Heart right ventricle (tissue), 16 donors: ENCODE measurements at regions not wholly inside any gene's neighbourhood (a gene's known extent, or its start where the extent isn't known, plus 50 kb on each side); places are given as distances from the start of the nearest gene placed in this dataset.

ENCODE experiments used
- ATAC-seq, 8 donors: fragments of 200-7000 bp; cut with Tn5 transposase; one replicate each; pipeline ENCODE4 v1.9.1; 2020; ENCODE audit warnings: mild to moderate bottlenecking in 8 of 8, moderate library complexity in 8 of 8, moderate number of reproducible peaks in 1 of 8
- DNase-seq, 2 donors: peaks; one replicate each; pipeline ENCODE4 v3.0.0-alpha.2; 2020
- H3K27ac ChIP-seq, 10 donors: fragments of 200-600 bp; sonication (generic) in 2 of 10; one replicate each; pipeline versions ENCODE4 v1.5.0 to v1.8.0; 2020 to 2022; ENCODE audit warnings: mild to moderate bottlenecking in 3 of 10
- H3K27me3 ChIP-seq, 7 donors: fragments of 200-600 bp; one replicate each; pipeline ENCODE4 v1.8.0; 2021 to 2022; ENCODE audit warnings: mild to moderate bottlenecking in 2 of 7
- H3K36me3 ChIP-seq, 9 donors: fragments of 200-600 bp; sonication (generic) in 1 of 9; one replicate each; pipeline versions ENCODE4 v1.5.0 to v1.8.0; 2020 to 2022; ENCODE audit warnings: mild to moderate bottlenecking in 2 of 9
- H3K4me1 ChIP-seq, 9 donors: fragments of 200-600 bp; sonication (generic) in 1 of 9; one replicate each; pipeline versions ENCODE4 v1.5.0 to v1.8.0; 2020 to 2022; ENCODE audit warnings: mild to moderate bottlenecking in 4 of 9
- H3K4me3 ChIP-seq, 10 donors: fragments of 200-600 bp; sonication (generic) in 2 of 10; one replicate each; pipeline versions ENCODE4 v1.5.0 to v1.8.0; 2020 to 2022; ENCODE audit warnings: mild to moderate bottlenecking in 7 of 10, moderate library complexity in 2 of 10
- H3K9me3 ChIP-seq, 11 donors: fragments of 200-600 bp in 10 of 11; sonication (generic) in 2 of 11; one replicate each; pipeline versions ENCODE4 v1.5.0 to v1.8.0; 2013 to 2022; ENCODE audit warnings: mild to moderate bottlenecking in 2 of 11, control low read depth in 1 of 11, moderate library complexity in 1 of 11
- CTCF ChIP-seq, 9 donors: fragments of 200-600 bp; sonication (generic) in 2 of 9; IDR thresholded peaks; one replicate each; pipeline versions ENCODE4 v1.5.0 to v1.8.0; 2021 to 2022; ENCODE audit warnings: antibody characterized with exemption in 9 of 9, mild to moderate bottlenecking in 5 of 9, moderate library complexity in 1 of 9
- WGBS, 2 donors: extraction: QIAGEN DNeasy Blood & Tissue Kit; methylation state at CpG; one replicate each; pipeline ENCODE4 v1.1.7; 2013; ENCODE audit warnings: inconsistent platforms in 1 of 2; 5-methylcytosine and 5-hydroxymethylcytosine counted together
- intact Hi-C, 10 donors: fragments of 100-400 bp; cut with DNase I; formaldehyde crosslinking; loops; one replicate each; pipeline versions ENCODE4 v1.11.1 to v1.14.2; 2022
- donor health status: Arrhythmogenic right ventricular cardiomyopathy.
- donor health status: ischemic (EF 13 %, LVEDD 7.1; RV severe dilation, severe dysfunction).
- donor health status: healthy with polysubstance abuse.
- donor health status: DM: no; HTN: yes; CAD: no.
- donor health status: DM: no; HTN: no; CAD: no.
- donor health status: ischemic (EF 25% LVEDD 6.9; RV normal size, moderate dysfunction).
- donor health status: ischemic (EF 25% LVEDD 5.7; RV mildly dilated, moderate dysfunction).
- donor health status: healthy.
- donor health status: DM: yes; HTN: yes; CAD: no.
- donor health status: Ischemic cardiomyopathy.
- donor health status: ischemic (EF 35%, LVEDD 5.7; RV mildly dilated, moderate dysfunction).
- donor health status: nonischemic (EF 11% LVEDD 7.7; RV severe dilation, severe dysfunction).
- donor health status: DM: yes; HTN: yes; CAD: no.
- donor health status: PGD.
- donor health status: ischemic (EF 29% LVEDD 5.4; RV normal size, mild dysfunction).
- donor health status: nonischemic (EF 23%, LVEDD 6.1; RV moderate dilation, normal function).

GRCh38 chr7:15105711-15106110 is 203.2 kb upstream of the DGKB start:
- intact Hi-C loops, result no loop called here
- ATAC-seq, result no peak
- Histone ChIP-seq H3K4me3 (no peak overlapping the region), H3K4me1 (no peaks in the 10 kb centered on the region), H3K36me3 (no peaks in the 10 kb centered on the region), H3K9me3 (peaks cover 0 to 8% (median 0%) of the 10 kb centered on the region in 11 donors), H3K27me3 (no peaks in the 10 kb centered on the region), H3K27ac (no peak overlapping the region)
- 63 to 72% methylated on average over 3 of the region's 3 CpGs for WGBS, 2 donors
- TF ChIP-seq CTCF (IDR thresholded peaks at IDR 0.05), result no peak
- no peak for DNase-seq

GRCh38 chr7:15104411-15105092 is 202.0 kb upstream of the DGKB start:
- Histone ChIP-seq H3K27ac (no peak overlapping the region), H3K9me3 (peaks cover 0 to 8% (median 0%) of the 10 kb centered on the region in 11 donors), H3K4me1 (no peaks in the 10 kb centered on the region), H3K27me3 (no peaks in the 10 kb centered on the region), H3K36me3 (no peaks in the 10 kb centered on the region), H3K4me3 (no peak overlapping the region)
- WGBS, 2 donors, result 10 to 17% methylated on average over 1 of the region's 1 CpG
- intact Hi-C loops, result no loop called here
- TF ChIP-seq CTCF (IDR thresholded peaks at IDR 0.05), result no peak
- ATAC-seq (no peak), DNase-seq (no peak)

GRCh38 chr7:15099074-15099473 is 196.5 kb upstream of the DGKB start:
- H3K27me3 ChIP-seq, result no peaks in the 10 kb centered on the region
- DNase-seq (no peak), ATAC-seq (no peak)
- H3K9me3 ChIP-seq, result no peaks in the 10 kb centered on the region
- intact Hi-C loops, result no loop called here
- H3K27ac ChIP-seq, result no peak overlapping the region
- no peaks in the 10 kb centered on the region for H3K36me3 ChIP-seq
- no peaks in the 10 kb centered on the region for H3K4me1 ChIP-seq
- H3K4me3 ChIP-seq, result no peak overlapping the region
- TF ChIP-seq CTCF (IDR thresholded peaks at IDR 0.05), result no peak

- Histone ChIP-seq H3K27me3 (no peaks in the 10 kb centered on the region), H3K27ac (no peak overlapping the region), H3K36me3 (no peaks in the 10 kb centered on the region), H3K4me1 (no peaks in the 10 kb centered on the region), H3K9me3 (no peaks in the 10 kb centered on the region), H3K4me3 (no peak overlapping the region)
- TF ChIP-seq CTCF (IDR thresholded peaks at IDR 0.05), result no peak
- ATAC-seq, result no peak
- intact Hi-C loops, result no loop called here
- WGBS, 2 donors, result 54 to 70% methylated on average over 4 of the region's 4 CpGs
- DNase-seq, result no peak
Measured at GRCh38 chr7:15096853-15097252, 194.3 kb upstream of the DGKB start.
